ENCODE measurements at regions not wholly inside any gene's neighbourhood (a gene's known extent, or its start where the extent isn't known, plus 50 kb on each side); places are given as distances from the start of the nearest gene placed in this dataset.

DNA sequence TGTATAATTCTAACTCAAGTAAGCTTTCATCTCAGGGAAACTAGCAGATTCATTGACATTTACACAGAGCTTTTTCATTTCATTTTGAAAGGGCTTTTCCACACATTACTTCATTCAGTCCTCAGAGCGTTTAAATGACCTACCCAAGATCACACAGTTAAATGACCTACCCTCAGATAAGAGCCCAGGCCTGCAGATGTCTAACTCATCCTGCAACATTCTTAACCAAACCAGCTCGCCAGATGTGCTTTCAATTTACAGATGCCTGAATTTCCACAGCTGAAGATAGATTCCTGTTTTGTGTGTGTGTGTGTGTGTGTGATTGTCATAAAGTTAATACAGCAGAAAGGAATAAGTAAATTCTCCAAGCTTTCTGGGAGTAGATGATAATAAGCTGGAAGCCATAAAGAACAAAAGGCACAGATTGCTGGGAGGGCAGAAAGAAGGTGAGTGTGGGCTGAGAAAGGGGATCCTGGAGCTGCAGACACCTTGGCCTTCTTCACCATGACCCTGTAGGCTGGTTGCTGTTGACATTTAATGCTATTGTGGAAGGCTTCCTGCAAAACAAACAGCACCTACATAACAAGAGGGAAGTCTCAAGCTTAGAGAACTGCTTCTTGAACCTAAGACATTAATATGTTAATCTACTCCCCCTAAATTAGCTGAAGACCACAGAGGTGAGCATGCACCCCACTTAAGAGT is 489.7 kb upstream of the CELF2 start:
- TF ChIP-seq, protein P1, sequence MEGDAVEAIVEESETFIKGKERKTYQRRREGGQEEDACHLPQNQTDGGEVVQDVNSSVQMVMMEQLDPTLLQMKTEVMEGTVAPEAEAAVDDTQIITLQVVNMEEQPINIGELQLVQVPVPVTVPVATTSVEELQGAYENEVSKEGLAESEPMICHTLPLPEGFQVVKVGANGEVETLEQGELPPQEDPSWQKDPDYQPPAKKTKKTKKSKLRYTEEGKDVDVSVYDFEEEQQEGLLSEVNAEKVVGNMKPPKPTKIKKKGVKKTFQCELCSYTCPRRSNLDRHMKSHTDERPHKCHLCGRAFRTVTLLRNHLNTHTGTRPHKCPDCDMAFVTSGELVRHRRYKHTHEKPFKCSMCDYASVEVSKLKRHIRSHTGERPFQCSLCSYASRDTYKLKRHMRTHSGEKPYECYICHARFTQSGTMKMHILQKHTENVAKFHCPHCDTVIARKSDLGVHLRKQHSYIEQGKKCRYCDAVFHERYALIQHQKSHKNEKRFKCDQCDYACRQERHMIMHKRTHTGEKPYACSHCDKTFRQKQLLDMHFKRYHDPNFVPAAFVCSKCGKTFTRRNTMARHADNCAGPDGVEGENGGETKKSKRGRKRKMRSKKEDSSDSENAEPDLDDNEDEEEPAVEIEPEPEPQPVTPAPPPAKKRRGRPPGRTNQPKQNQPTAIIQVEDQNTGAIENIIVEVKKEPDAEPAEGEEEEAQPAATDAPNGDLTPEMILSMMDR (IDR thresholded peaks at IDR 0.05; ENCODE audit: low read depth, low read length, poor library complexity, severe bottlenecking) = no peak
- TF ChIP-seq EZH2phosphoT487 (IDR thresholded peaks at IDR 0.05; ENCODE audit: borderline replicate concordance, low read length) = no peak
- no peaks in the 10 kb centered on the region for H3K79me2 ChIP-seq (ENCODE audit: control insufficient read depth, low read length)
- no peaks in the 10 kb centered on the region for H4K20me1 ChIP-seq (ENCODE audit: control insufficient read depth, insufficient read depth, low read depth, low read length)
- no peaks in the 10 kb centered on the region for H3K9me3 ChIP-seq (ENCODE audit: control insufficient read depth, insufficient read depth, low read length)
- no peaks in the 10 kb centered on the region for H3K9me2 ChIP-seq (replicated peaks; ENCODE audit: control insufficient read depth, low read length)
- H3K36me3 ChIP-seq (ENCODE audit: control insufficient read depth, low read length) = no peaks in the 10 kb centered on the region
- no peaks in the 10 kb centered on the region for H3F3A ChIP-seq (ENCODE audit: control insufficient read depth, insufficient read depth)
- H3K27me3 ChIP-seq (ENCODE audit: control insufficient read depth, low read length) = no peaks in the 10 kb centered on the region
- H3K4me3 ChIP-seq (ENCODE audit: low read length) = no peak overlapping the region
- no peaks in the 10 kb centered on the region for H3K4me1 ChIP-seq (ENCODE audit: control insufficient read depth, low read length)
- H3K4me2 ChIP-seq (ENCODE audit: low read length) = no peak overlapping the region
- H3K27ac ChIP-seq (ENCODE audit: low read depth, low read length) = no peak overlapping the region

DNA sequence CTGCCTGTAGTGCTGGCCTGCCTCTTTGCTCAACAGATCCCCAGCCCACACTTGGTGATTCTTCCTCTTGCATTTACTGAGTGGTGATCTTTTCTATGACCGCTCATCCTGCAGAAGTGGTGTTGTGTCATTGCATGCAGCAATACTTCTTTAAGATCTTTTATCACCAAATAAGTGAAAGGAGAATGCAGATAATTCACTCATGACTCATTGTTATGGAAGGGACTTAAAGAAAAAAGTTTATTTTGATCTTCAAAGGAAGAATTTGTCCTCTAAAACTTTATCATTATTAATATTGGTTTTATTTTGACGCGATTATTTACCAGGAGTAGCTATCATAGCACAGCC is 489.1 kb upstream of the CELF2 start:
- Histone ChIP-seq H3K79me2 (ENCODE audit: control insufficient read depth, low read length) (no peaks in the 10 kb centered on the region), H4K20me1 (ENCODE audit: control insufficient read depth, insufficient read depth, low read depth, low read length) (no peaks in the 10 kb centered on the region), H3K36me3 (ENCODE audit: control insufficient read depth, low read length) (no peaks in the 10 kb centered on the region), H3K4me1 (ENCODE audit: control insufficient read depth, low read length) (no peaks in the 10 kb centered on the region), H3K27me3 (ENCODE audit: control insufficient read depth, low read length) (no peaks in the 10 kb centered on the region), H3K9me2 (replicated peaks; ENCODE audit: control insufficient read depth, low read length) (no peaks in the 10 kb centered on the region), H3K4me3 (ENCODE audit: low read length) (no peak overlapping the region), H3K9me3 (ENCODE audit: control insufficient read depth, insufficient read depth, low read length) (no peaks in the 10 kb centered on the region), H3F3A (ENCODE audit: control insufficient read depth, insufficient read depth) (no peaks in the 10 kb centered on the region), H3K27ac (ENCODE audit: low read depth, low read length) (no peak overlapping the region), H3K4me2 (ENCODE audit: low read length) (no peak overlapping the region)
- no peak for TF ChIP-seq EZH2phosphoT487 (IDR thresholded peaks at IDR 0.05; ENCODE audit: borderline replicate concordance, low read length)
- TF ChIP-seq, protein P1 (IDR thresholded peaks at IDR 0.05; ENCODE audit: low read depth, low read length, poor library complexity, severe bottlenecking) = no peak

DNA sequence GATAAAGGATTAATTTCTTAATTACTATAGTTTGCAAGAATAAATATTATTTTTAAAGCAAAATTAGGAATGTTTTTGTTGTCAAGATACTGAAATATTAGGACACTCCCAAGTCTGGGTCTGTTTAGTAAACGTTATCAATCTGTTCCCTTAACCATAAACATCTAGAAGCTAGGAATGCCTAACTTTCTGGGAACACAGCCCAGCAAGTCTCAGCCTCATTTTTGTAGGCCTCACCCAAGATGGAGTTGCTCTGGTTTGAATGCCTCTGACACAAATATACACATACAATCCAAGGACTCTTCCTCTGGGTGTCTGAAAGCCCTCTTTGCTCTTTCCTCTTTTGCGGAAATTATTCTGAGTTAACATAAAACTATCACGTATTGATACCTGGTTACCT is 487.4 kb upstream of the CELF2 start:
- Histone ChIP-seq H3K4me2 (ENCODE audit: low read length) (no peak overlapping the region), H3K36me3 (ENCODE audit: control insufficient read depth, low read length) (no peaks in the 10 kb centered on the region), H3K4me3 (ENCODE audit: low read length) (no peak overlapping the region), H3F3A (ENCODE audit: control insufficient read depth, insufficient read depth) (no peaks in the 10 kb centered on the region), H3K79me2 (ENCODE audit: control insufficient read depth, low read length) (no peaks in the 10 kb centered on the region), H3K27me3 (ENCODE audit: control insufficient read depth, low read length) (no peaks in the 10 kb centered on the region), H3K27ac (ENCODE audit: low read depth, low read length) (no peak overlapping the region), H3K9me3 (ENCODE audit: control insufficient read depth, insufficient read depth, low read length) (no peaks in the 10 kb centered on the region), H3K4me1 (ENCODE audit: control insufficient read depth, low read length) (no peaks in the 10 kb centered on the region), H3K9me2 (replicated peaks; ENCODE audit: control insufficient read depth, low read length) (no peaks in the 10 kb centered on the region), H4K20me1 (ENCODE audit: control insufficient read depth, insufficient read depth, low read depth, low read length) (no peaks in the 10 kb centered on the region)
- TF ChIP-seq EZH2phosphoT487 (IDR thresholded peaks at IDR 0.05; ENCODE audit: borderline replicate concordance, low read length) = no peak
- TF ChIP-seq, protein P1 (IDR thresholded peaks at IDR 0.05; ENCODE audit: low read depth, low read length, poor library complexity, severe bottlenecking) = no peak

Measured in DOHH2 (cell line).